ENCODE measurements at regions not wholly inside any gene's neighbourhood (a gene's known extent, or its start where the extent isn't known, plus 50 kb on each side); places are given as distances from the start of the nearest gene placed in this dataset.

- H3K36me3 ChIP-seq (ENCODE audit: low read depth), result no peaks in the 10 kb centered on the region
- TF ChIP-seq CTCF (conservative IDR thresholded peaks at IDR 0.05) (no peak), EZH2 (IDR thresholded peaks at IDR 0.05; ENCODE audit: low read depth) (no peak)
- no peaks in the 10 kb centered on the region for H4K20me1 ChIP-seq (ENCODE audit: insufficient read depth)
- no peaks in the 10 kb centered on the region for H3K4me1 ChIP-seq (replicated peaks; ENCODE audit: insufficient read depth)
- peaks cover 3% of the 10 kb centered on the region; the same call in 1 of the 2 replicates for H3K9me3 ChIP-seq (ENCODE audit: insufficient read depth, low read depth)
- ChIA-PET POLR2A (ENCODE audit: unreplicated experiment) (no interaction called here), CTCF (no interaction called here)
- no peaks in the 10 kb centered on the region for H3K79me2 ChIP-seq (ENCODE audit: low read depth)
- no peak overlapping the region for H2AFZ ChIP-seq
- H3K27ac ChIP-seq, result no peak overlapping the region
- no peak overlapping the region for H3K4me2 ChIP-seq
- DNase-seq, result no peak
- BruUV-seq (replicated peaks), result no TSS peak
- intact Hi-C loops (cut with micrococcal nuclease; ENCODE audit: unreplicated experiment), result no loop called here
- H3K27me3 ChIP-seq (ENCODE audit: insufficient read depth, low read depth), result no peaks in the 10 kb centered on the region
- no peaks in the 10 kb centered on the region for H3F3A ChIP-seq (ENCODE audit: insufficient read depth, low read depth)
- H3K4me3 ChIP-seq, result no peak overlapping the region
- no peaks in the 10 kb centered on the region for H3K9me2 ChIP-seq (ENCODE audit: insufficient read depth)
These were observed 56.5 kb upstream of the NREP start for GRCh38 chr5:111813537-111813936.

DNA sequence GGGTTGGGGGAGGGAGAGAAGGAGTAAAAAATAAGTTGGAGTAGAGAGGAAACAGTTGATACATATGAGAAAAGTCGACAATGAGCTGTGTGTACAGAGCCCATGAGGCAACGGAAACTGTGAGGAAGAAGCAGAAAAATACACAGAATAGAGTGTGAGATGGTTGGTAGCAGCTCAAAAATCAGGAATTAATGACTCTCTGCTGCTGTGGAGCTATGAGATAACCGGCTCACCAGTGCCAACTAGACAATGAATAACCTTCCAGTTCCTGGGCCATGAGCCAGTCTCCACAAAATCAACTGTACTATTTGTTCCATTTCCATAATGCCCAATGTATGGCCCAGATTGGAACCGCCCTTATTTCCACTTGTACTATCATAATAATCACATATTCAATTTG, 53.1 kb upstream of the NREP start:
- Histone ChIP-seq H3K27me3 (ENCODE audit: insufficient read depth, low read depth) (no peaks in the 10 kb centered on the region), H3K4me3 (no peak overlapping the region), H3K27ac (no peak overlapping the region), H3K9me3 (ENCODE audit: insufficient read depth, low read depth) (no peaks in the 10 kb centered on the region), H4K20me1 (ENCODE audit: insufficient read depth) (no peaks in the 10 kb centered on the region), H2AFZ (no peak overlapping the region), H3F3A (ENCODE audit: insufficient read depth, low read depth) (no peaks in the 10 kb centered on the region), H3K4me1 (replicated peaks; ENCODE audit: insufficient read depth) (no peaks in the 10 kb centered on the region), H3K36me3 (ENCODE audit: low read depth) (no peaks in the 10 kb centered on the region), H3K4me2 (no peak overlapping the region), H3K9me2 (ENCODE audit: insufficient read depth) (no peaks in the 10 kb centered on the region), H3K79me2 (ENCODE audit: low read depth) (no peaks in the 10 kb centered on the region)
- CTCF ChIA-PET, result no interaction called here
- TF ChIP-seq CTCF (conservative IDR thresholded peaks at IDR 0.05) (no peak), EZH2 (IDR thresholded peaks at IDR 0.05; ENCODE audit: low read depth) (no peak)
- POLR2A ChIA-PET (ENCODE audit: unreplicated experiment), result no interaction called here
- DNase-seq, result no peak
- intact Hi-C loops (cut with micrococcal nuclease; ENCODE audit: unreplicated experiment), result no loop called here
- BruUV-seq (replicated peaks), result no TSS peak
